ENCODE measurements at regions not wholly inside any gene's neighbourhood (a gene's known extent, or its start where the extent isn't known, plus 50 kb on each side); places are given as distances from the start of the nearest gene placed in this dataset.

GRCh38 chr1:112253366-112253765, 142.6 kb upstream of the CTTNBP2NL start (continued):
- TF ChIP-seq PRDM2 (tag by site-specific recombination; IDR thresholded peaks at IDR 0.05; ENCODE audit: borderline replicate concordance) (no peak), GLI2 (tag by site-specific recombination; IDR thresholded peaks at IDR 0.05; ENCODE audit: borderline replicate concordance, low read depth) (no peak), SCRT2 (tag by site-specific recombination; IDR thresholded peaks at IDR 0.05) (no peak), ZNF114 (tag by site-specific recombination; IDR thresholded peaks at IDR 0.05) (no peak), ZNF426 (tag by site-specific recombination; IDR thresholded peaks at IDR 0.05) (no peak), ZNF549 (tag by site-specific recombination; IDR thresholded peaks at IDR 0.05) (no peak), KLF8 (tag by site-specific recombination; IDR thresholded peaks at IDR 0.05) (no peak), PRDM1 (tag by site-specific recombination; IDR thresholded peaks at IDR 0.05) (no peak), ZNF148 (tag by site-specific recombination; IDR thresholded peaks at IDR 0.05; ENCODE audit: borderline replicate concordance) (no peak), ZNF571 (tag by site-specific recombination; IDR thresholded peaks at IDR 0.05) (no peak), ZNF2 (tag by site-specific recombination; IDR thresholded peaks at IDR 0.05) (no peak)

GRCh38 chr1:112255080-112255479, 140.9 kb upstream of the CTTNBP2NL start:
- no peaks in the 10 kb centered on the region for H3K4me1 ChIP-seq (ENCODE audit: control insufficient read depth, insufficient read depth, low read length)
- H3K9me3 ChIP-seq (ENCODE audit: control insufficient read depth, insufficient read depth, low read depth, low read length), result no peaks in the 10 kb centered on the region
- CTCF ChIA-PET, result no interaction called here
- no peak overlapping the region for H3K27ac ChIP-seq (ENCODE audit: extremely low read depth, low read depth, low read length)
- POLR2A ChIA-PET, result no interaction called here
- TF ChIP-seq ZIC2 (tag by site-specific recombination; IDR thresholded peaks at IDR 0.05) (no peak), ZNF18 (tag by site-specific recombination; IDR thresholded peaks at IDR 0.05) (no peak), ZNF214 (tag by site-specific recombination; IDR thresholded peaks at IDR 0.05; ENCODE audit: borderline replicate concordance) (no peak), ZNF398 (tag by site-specific recombination; IDR thresholded peaks at IDR 0.05) (no peak), KLF10 (tag by site-specific recombination; IDR thresholded peaks at IDR 0.05) (no peak), ZNF571 (tag by site-specific recombination; IDR thresholded peaks at IDR 0.05) (no peak), SALL2 (tag by site-specific recombination; IDR thresholded peaks at IDR 0.05; ENCODE audit: borderline replicate concordance) (no peak), ZNF48 (tag by site-specific recombination; IDR thresholded peaks at IDR 0.05) (no peak), HOXA7 (CRISPR knock-in tag; IDR thresholded peaks at IDR 0.05; ENCODE audit: borderline replicate concordance) (no peak), ZNF146 (tag by site-specific recombination; IDR thresholded peaks at IDR 0.05) (no peak), KLF17 (tag by site-specific recombination; IDR thresholded peaks at IDR 0.05) (no peak)
- no peaks in the 10 kb centered on the region for H3K36me3 ChIP-seq (ENCODE audit: control insufficient read depth in 2 of 2, insufficient read depth in 1 of 2, low read length in 2 of 2)
- no peak overlapping the region for H3K4me3 ChIP-seq (ENCODE audit: low read depth, low read length)

All from HEK293 (cell line).